HG03575 (cell line): ENCODE measurements at regions not wholly inside any gene's neighbourhood (a gene's known extent, or its start where the extent isn't known, plus 50 kb on each side); places are given as distances from the start of the nearest gene placed in this dataset.
A peak's percentile ranks its signal among the peaks of the same experiment; 100 is the strongest.

Source experiments
- ATAC-seq: cut with Tn5 transposase; IDR thresholded peaks from one replicate; pipeline ENCODE4 v1.9.1; 2021; ENCODE audit not compliant: unreplicated experiment, insufficient number of reproducible peaks, low FRiP score; ENCODE audit errors: extremely low read depth

GRCh38 chr5:82793808-82794419 lies 283.3 kb downstream of the TMEM167A start:
- no peak for ATAC-seq

- ATAC-seq: no peak
These were observed 285.1 kb downstream of the TMEM167A start for GRCh38 chr5:82792096-82792495.

DNA sequence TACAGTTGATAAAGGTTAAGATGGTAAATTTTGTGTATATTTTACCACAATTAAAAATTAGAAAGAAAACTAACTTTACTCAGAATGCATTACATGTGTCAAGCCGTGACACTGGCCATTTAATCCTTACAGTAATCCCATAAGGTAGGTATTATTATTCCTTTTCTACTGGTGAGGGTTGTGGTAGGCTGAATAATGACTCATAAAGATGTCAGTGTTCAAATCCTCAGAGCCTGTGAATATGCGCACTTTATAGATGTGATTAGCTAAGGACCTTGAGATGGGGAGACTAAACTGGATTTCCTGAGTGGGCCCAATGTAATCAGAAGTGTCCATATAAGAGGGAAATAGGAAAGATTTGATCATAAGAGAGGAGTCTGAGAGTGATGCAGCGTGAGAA lies 288.1 kb downstream of the TMEM167A start:
- no peak for ATAC-seq

DNA sequence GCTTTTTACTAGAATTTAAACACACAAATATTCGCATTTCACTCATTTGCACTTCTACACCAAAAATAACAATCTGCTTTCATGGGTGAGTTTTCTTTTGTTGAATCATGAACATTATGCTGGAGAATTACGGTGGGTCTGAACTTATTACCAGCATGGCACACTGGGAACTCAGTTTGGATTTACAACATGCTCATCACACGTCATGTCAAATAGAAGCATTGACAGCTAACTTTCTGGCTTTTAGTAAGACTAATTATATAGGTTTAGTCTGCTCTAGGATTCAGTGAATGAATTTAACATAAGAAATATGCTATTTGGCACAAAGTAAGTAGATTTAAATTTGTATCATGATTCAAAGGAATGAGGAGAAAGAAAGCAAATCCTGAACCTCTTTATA lies 290.4 kb downstream of the TMEM167A start:
- no peak for ATAC-seq

DNA sequence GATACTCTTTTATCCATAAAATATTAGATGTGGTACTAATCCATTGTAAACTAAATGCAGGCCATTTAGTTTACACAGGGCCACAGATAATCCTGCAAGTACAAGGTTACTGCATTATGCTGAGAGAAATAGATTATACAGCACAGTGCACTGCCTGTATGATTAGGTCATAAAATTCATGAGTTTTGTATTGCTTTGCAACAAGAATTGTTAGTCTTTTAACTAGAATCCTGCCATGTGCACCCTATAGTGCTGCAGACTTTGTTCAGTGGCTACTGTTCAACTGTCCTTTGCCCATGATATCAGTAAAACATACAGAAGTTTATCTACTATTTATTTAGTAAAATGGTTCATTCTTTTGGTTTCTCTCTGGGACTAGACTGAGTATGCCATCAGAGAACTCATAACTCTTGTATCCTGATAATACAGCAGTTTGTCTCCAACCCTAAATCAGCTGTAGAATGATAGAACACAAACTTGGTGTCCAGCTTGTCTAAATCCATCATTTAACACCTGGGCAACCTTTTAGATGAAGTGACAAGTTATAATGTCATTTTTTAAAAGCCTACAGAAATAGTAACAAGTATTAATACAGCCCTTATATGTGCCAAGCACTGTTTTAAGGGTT lies 291.2 kb downstream of the TMEM167A start:
- no peak for ATAC-seq

DNA sequence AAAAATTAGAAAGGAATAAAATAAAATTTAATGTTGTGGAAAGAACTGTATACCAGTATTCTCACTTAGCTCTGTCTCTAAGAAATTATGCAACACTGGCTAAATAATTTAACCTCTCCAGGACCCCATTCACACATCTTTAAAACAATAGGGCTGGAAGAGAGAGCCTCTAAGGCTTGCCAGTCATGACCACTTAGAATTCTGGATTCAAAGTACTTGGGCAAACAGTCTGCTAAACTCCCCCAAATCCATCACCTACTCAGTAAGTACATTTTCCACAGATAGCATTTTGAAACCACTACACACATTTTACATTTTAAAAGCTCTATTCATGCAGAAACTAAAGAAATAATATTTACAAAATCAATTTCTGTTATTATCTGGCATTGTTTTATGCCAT lies 291.7 kb downstream of the TMEM167A start:
- ATAC-seq: no peak

- no peak for ATAC-seq
These were observed 292.7 kb downstream of the TMEM167A start for GRCh38 chr5:82784521-82784920.

GRCh38 chr5:82777106-82777505 lies 300.1 kb downstream of the TMEM167A start:
- ATAC-seq: no peak

- no peak for ATAC-seq
These were observed 304.9 kb downstream of the TMEM167A start for GRCh38 chr5:82772281-82772680.

DNA sequence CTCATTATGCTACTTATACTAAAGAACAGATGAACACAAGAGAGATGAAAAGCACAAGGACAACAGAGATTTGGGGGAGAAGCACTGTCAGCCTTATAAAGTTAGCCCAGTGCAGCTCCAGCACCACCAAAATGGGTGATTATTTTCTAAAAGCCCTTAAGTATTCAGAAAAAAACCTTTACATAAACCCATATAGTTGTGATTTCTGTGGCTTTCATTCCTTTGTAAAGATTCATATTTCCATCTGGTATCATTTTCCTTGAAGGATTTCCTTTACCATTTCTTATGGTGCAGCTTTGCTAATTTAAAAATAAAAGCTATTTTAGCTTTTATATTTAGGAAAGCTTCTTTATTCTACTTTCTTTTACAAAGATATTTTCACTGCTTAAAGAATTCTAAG lies 311.0 kb downstream of the TMEM167A start:
- no peak for ATAC-seq

DNA sequence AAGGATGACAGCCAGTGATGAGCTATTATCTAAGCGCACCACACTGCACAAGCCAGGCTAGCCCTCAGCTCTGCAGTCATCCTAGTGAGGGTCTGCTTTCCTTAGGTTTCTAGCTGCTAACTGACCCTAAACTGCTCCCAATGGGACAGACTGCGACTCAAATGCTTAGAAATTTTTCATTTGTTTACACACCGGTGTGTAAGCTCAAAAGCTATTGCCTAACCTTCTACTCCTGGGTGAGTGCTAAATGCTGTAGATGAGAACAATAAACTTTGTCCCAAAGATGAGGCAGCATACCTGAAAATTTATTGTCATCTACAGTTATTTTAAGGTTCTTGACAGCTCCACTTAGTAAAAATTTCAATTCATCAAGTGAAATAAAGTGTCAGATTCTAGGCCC lies 311.4 kb downstream of the TMEM167A start:
- ATAC-seq: no peak

DNA sequence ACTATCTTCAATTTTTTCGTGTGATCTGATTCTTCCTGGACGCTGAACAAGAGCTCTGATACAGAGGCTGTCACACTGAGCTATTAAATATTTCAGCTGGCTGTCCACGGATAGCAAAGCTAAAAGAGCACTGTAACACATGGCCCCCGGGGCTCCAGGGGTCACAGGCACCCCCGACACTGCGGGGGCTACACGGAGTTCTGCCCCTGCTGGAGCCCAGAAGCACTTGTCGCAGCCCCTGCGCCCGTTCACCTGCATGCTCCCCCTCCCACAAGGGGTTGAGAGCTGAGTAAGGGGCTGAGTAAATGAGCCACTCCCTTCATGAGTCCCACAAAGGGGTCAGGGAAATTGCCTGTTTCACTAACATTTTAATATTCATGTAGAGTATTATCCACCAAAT lies 316.3 kb downstream of the TMEM167A start:
- ATAC-seq: no peak

GRCh38 chr5:82758881-82759280 lies 318.3 kb downstream of the TMEM167A start:
- ATAC-seq: no peak

DNA sequence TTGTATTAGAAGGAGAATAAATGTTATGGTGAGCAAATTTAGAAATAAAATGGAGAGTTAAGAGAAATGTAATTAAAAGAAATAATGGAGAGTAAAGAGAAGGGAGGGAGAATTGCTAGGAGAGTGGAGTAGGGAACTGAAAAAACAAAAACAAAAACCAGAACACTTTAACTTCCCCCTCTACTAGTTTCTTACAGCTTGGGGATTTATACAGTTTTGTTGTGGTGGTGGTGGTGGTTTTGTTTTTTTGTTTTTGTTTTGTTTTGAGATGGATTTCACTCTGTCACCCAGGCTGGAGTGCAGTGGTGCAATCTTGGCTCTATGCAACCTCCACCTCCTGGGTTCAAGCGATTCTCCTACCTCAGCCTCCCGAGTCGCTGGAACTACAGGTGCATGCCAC lies 322.4 kb downstream of the TMEM167A start:
- ATAC-seq: peak; percentile 91

GRCh38 chr5:82754036-82754746 lies 323.0 kb downstream of the TMEM167A start:
- ATAC-seq: no peak

DNA sequence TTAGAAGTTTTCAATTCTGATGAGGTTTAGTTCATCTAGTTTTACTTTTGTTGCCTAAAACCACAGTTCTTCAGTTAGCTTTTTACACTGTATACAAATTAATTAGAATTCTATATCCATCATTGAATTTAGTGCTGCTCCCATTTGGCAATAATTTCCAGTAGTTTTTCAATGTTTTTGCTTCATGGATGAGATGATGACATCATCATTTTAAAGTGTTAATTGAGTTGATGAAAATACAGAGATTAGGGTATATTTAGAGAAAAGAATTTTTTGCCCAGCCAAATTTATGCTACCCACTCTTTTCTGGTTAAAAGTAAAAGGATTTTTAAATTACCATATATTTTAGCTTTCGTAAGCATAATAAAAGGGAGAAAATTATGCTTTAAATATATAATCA lies 323.8 kb downstream of the TMEM167A start:
- no peak for ATAC-seq

GRCh38 chr5:82749461-82749820 lies 327.8 kb downstream of the TMEM167A start:
- ATAC-seq: no peak

- no peak for ATAC-seq
These were observed 328.3 kb downstream of the TMEM167A start for GRCh38 chr5:82748688-82749460.

GRCh38 chr5:82747986-82748385 lies 329.2 kb downstream of the TMEM167A start:
- ATAC-seq: no peak

- ATAC-seq: no peak
These were observed 332.2 kb downstream of the TMEM167A start for GRCh38 chr5:82745016-82745415.
